Esophagus squamous epithelium (tissue), 5 donors: ENCODE measurements at regions not wholly inside any gene's neighbourhood (a gene's known extent, or its start where the extent isn't known, plus 50 kb on each side); places are given as distances from the start of the nearest gene placed in this dataset.

Experiments
- DNase-seq: peaks from one replicate; lab custom pipeline; 2025; lab: John Stamatoyannopoulos, UW
- H3K27ac ChIP-seq, 4 donors: fragments of 200-600 bp; sonication (generic); one replicate each; pipeline ENCODE4 v1.5.1; 2016 to 2019; ENCODE audit warnings: mild to moderate bottlenecking in 1 of 4
- H3K27me3 ChIP-seq, 4 donors: fragments of 200-600 bp; sonication (generic); 1 replicate in 3 of 4; 2 replicates in 1 of 4; pipeline versions ENCODE4 v1.5.1 to v1.6.0; 2017 to 2021; ENCODE audit warnings: antibody characterized with exemption in 1 of 4
- H3K36me3 ChIP-seq, 3 donors: fragments of 200-600 bp; sonication (generic); one replicate each; pipeline ENCODE4 v1.5.1; 2016 to 2019
- H3K4me1 ChIP-seq, 3 donors: fragments of 200-600 bp; sonication (generic); one replicate each; pipeline ENCODE4 v1.5.1; 2017 to 2019
- H3K4me3 ChIP-seq, 4 donors: fragments of 200-600 bp; sonication (generic); 1 replicate in 3 of 4; 2 replicates in 1 of 4; pipeline ENCODE4 v1.5.1; 2016 to 2019; ENCODE audit warnings: mild to moderate bottlenecking in 2 of 4, moderate library complexity in 1 of 4
- H3K9me3 ChIP-seq, 3 donors: fragments of 200-600 bp; sonication (generic); one replicate each; pipeline ENCODE4 v1.5.1; 2016 to 2019
- CTCF ChIP-seq, 6 experiments: fragments of 450-650 bp in 4 of 6; fragments of 200-600 bp in 2 of 6; sonication (generic) in 2 of 6; IDR thresholded peaks; one replicate each; pipeline ENCODE4 v1.5.1; 2016 to 2019; ENCODE audit warnings: antibody characterized with exemption in 6 of 6, mild to moderate bottlenecking in 4 of 6, moderate library complexity in 4 of 6
- POLR2A ChIP-seq, 4 donors: fragments of 450-650 bp; IDR thresholded peaks; one replicate each; pipeline ENCODE4 v1.6.1; 2017; ENCODE audit warnings: antibody characterized with exemption in 4 of 4, mild to moderate bottlenecking in 4 of 4, moderate library complexity in 3 of 4
- whole genome bisulfite sequencing, 2 donors: methylation state at CpG; one replicate each; pipeline ENCODE4 v1.1.5; 2018; 5-methylcytosine and 5-hydroxymethylcytosine counted together
- intact Hi-C: fragments of 100-400 bp; cut with DNase I; formaldehyde crosslinking; loops from one replicate; pipeline ENCODE4 v1.15.0; 2022
- donor health status: DM: yes; HTN: yes; CAD: no.

GRCh38 chr2:38475567-38475881 is 98.5 kb upstream of the ATL2 start:
- Histone ChIP-seq H3K4me1 (no peaks in the 10 kb centered on the region), H3K27me3 (no peaks in the 10 kb centered on the region), H3K4me3 (no peak overlapping the region), H3K9me3 (peaks cover 0 to 8% (median 5%) of the 10 kb centered on the region in 3 donors), H3K36me3 (no peaks in the 10 kb centered on the region), H3K27ac (peak overlapping the region in 1 of 4 donors; percentile 47)
- WGBS, 2 donors = 77 to 86% methylated on average over 3 of the region's 3 CpGs
- TF ChIP-seq POLR2A (IDR thresholded peaks at IDR 0.05) = no peak
- TF ChIP-seq CTCF (IDR thresholded peaks at IDR 0.05) = no peak
- no peak for DNase-seq
- intact Hi-C loops = no loop called here

GRCh38 chr2:38474715-38475566 is 97.9 kb upstream of the ATL2 start:
- H3K27ac ChIP-seq = peak overlapping the region in 2 of 4 donors; percentile 17 to 47

DNA sequence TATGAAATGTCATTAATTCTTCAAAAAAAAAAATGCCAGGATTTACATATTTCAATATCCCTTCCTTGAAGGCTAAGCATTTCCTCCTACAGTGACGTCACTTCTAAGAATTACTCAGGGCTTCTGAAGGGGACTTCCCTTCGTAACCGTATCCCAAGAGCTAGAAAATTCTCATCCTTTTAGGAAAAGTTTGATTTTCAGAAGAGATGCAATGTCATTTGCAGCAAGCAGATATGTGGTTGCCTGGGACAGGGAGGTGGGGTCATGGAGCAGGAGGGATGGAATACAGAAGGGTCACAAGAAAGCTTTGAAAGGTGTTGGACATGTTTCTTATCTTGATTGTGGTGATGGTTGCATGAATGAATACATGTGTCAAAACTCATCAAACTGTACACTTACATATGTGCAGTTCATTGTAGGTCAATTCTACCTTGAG is 97.0 kb upstream of the ATL2 start:
- WGBS, 2 donors = 44 to 57% methylated on average over 3 of the region's 3 CpGs
- peak overlapping the region in 1 of 4 donors; percentile 4 for H3K27ac ChIP-seq
- H3K4me3 ChIP-seq = no peak overlapping the region
- intact Hi-C loops = no loop called here
- no peaks in the 10 kb centered on the region for H3K4me1 ChIP-seq
- H3K9me3 ChIP-seq = no peaks in the 10 kb centered on the region
- DNase-seq = no peak
- TF ChIP-seq POLR2A (IDR thresholded peaks at IDR 0.05) = no peak
- H3K36me3 ChIP-seq = no peaks in the 10 kb centered on the region
- H3K27me3 ChIP-seq = no peaks in the 10 kb centered on the region

More at GRCh38 chr2:38474715-38475566, 97.9 kb upstream of the ATL2 start:
- Histone ChIP-seq H3K4me1 (no peaks in the 10 kb centered on the region), H3K27me3 (no peaks in the 10 kb centered on the region), H3K36me3 (no peaks in the 10 kb centered on the region), H3K4me3 (no peak overlapping the region), H3K9me3 (peaks cover 0 to 2% (median 0%) of the 10 kb centered on the region in 3 donors)
- TF ChIP-seq POLR2A (IDR thresholded peaks at IDR 0.05) = no peak
- TF ChIP-seq CTCF (IDR thresholded peaks at IDR 0.05) = no peak
- 59 to 74% methylated on average over 6 of the region's 6 CpGs for WGBS, 2 donors
- intact Hi-C loops = no loop called here
- DNase-seq = no peak

DNA sequence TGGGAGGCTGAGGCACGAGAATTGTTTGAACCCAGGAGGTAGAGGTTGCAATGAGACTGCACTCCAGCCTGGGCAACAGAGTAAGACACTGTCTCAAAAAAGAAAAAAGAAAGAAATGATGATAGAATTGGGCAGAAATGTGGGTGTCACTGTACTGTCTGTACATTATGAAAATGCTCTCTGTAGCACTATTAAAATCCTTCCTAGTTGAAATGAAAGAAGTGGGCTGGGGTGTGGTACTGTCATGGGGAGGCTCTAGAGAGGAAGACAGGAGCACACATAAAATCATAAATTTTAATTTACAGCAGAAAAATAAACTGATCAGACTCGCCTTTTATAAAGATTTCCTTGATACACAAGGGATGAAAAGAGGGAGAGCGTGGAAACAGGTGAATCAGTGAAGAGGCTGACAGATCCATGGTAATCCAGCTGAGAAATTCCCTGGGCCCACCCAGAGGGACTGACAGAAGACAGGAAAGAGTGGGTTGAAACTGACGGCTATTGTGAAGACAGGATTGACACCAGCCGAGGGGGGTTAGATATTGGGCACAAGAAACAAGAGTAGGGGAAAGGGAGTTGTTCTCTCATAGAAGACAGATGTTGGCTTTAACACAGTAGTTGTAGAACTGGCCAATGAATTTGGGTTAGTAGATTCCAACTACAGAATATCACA is 96.4 kb upstream of the ATL2 start:
- DNase-seq = no peak
- intact Hi-C loops = no loop called here

GRCh38 chr2:38470115-38470514 is 93.0 kb upstream of the ATL2 start:
- intact Hi-C loops = no loop called here
- TF ChIP-seq POLR2A (IDR thresholded peaks at IDR 0.05) (no peak), CTCF (IDR thresholded peaks at IDR 0.05) (no peak)
- peak overlapping the region in 3 of 4 donors; percentile 26 to 79 (median 47) for H3K27ac ChIP-seq
- DNase-seq = no peak
- H3K4me1 ChIP-seq = peaks cover 0 to 33% (median 0%) of the 10 kb centered on the region in 3 donors
- WGBS, 2 donors = 88 to 90% methylated on average over 3 of the region's 3 CpGs
- no peaks in the 10 kb centered on the region for H3K27me3 ChIP-seq
- H3K36me3 ChIP-seq = no peaks in the 10 kb centered on the region
- H3K9me3 ChIP-seq = no peaks in the 10 kb centered on the region
- H3K4me3 ChIP-seq = no peak overlapping the region

More for the DNA sequence above, 96.4 kb upstream of the ATL2 start:
- Histone ChIP-seq H3K36me3 (no peaks in the 10 kb centered on the region), H3K27me3 (no peaks in the 10 kb centered on the region), H3K4me1 (peaks cover 0 to 3% (median 0%) of the 10 kb centered on the region in 3 donors), H3K9me3 (no peaks in the 10 kb centered on the region), H3K27ac (no peak overlapping the region), H3K4me3 (no peak overlapping the region)
- 78 to 84% methylated on average over 5 of the region's 5 CpGs for WGBS, 2 donors
- TF ChIP-seq CTCF (IDR thresholded peaks at IDR 0.05) (no peak), POLR2A (IDR thresholded peaks at IDR 0.05) (no peak)
